Glomerular visceral epithelial cell (primary cell): ENCODE measurements at regions not wholly inside any gene's neighbourhood (a gene's known extent, or its start where the extent isn't known, plus 50 kb on each side); places are given as distances from the start of the nearest gene placed in this dataset.
"Not testable (repeated sequence)": the region's sequence is repeated elsewhere in the genome, so short reads cannot be mapped to it uniquely, and the experiment has no call there.

Experiments used
- DNase-seq: peaks from one replicate; pipeline ENCODE4 v3.0.0-alpha.2; 2016; ENCODE audit errors: extremely low spot score

- DNase-seq, result not testable (repeated sequence)
Measured at GRCh38 chr4:23408913-23409312, 480.9 kb downstream of the PPARGC1A start.

DNA sequence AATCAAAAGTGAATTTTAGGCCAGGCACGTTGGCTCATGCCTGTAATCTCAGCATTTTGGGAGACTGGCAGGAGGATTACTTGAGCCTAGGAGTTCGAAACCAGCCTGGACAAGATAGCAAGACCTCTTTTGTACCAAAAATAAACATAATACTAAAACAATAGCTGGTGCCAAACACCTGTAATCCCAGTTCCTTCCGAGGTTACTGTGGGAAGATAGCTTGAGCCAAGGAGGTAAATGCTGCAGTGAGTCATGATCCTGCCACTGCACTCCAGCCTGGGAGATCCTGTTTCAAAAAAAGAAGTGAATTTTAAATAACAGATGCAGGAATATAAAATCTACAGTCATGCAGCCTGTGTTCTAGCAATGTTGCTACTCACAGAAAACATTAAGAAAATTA lies 488.3 kb downstream of the PPARGC1A start:
- DNase-seq, result peak; percentile 18

DNA sequence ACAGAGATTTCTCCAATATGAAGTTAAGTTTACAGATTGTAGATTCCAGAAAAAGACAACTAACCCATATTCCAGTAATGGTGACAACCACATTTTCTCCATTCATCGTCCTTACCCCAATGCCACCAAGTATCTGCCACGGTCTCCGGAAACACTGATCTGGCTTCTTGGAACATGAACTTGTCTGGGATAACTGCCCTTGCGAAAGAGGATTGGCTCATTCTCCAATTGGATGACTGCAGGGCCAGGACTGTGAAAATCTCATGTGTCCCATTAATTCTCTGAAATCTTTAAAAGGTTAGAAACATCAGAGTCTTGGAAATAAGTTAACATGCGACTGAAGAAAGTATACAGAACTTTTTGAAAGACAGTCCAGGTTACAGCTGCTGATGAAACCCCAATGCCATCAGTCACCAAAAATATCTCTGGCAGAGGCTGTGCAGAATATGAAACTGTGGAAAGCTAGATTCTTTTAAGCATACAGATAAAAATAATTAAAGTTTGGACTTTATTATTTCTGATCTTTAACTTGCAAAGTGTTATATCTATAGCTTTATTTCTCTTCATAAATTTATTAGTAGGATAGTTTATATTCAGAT lies 496.9 kb downstream of the PPARGC1A start:
- DNase-seq, result no peak

GRCh38 chr4:23390246-23390645 lies 499.6 kb downstream of the PPARGC1A start:
- DNase-seq, result no peak

- DNase-seq, result no peak
Measured at GRCh38 chr4:23388699-23389395, 501.0 kb downstream of the PPARGC1A start.

GRCh38 chr4:23388255-23388654 lies 501.6 kb downstream of the PPARGC1A start:
- no peak for DNase-seq

- peak; percentile 31 for DNase-seq
Measured at GRCh38 chr4:23384741-23385140, 505.1 kb downstream of the PPARGC1A start.

GRCh38 chr4:23382879-23383278 lies 507.0 kb downstream of the PPARGC1A start:
- DNase-seq, result no peak

DNA sequence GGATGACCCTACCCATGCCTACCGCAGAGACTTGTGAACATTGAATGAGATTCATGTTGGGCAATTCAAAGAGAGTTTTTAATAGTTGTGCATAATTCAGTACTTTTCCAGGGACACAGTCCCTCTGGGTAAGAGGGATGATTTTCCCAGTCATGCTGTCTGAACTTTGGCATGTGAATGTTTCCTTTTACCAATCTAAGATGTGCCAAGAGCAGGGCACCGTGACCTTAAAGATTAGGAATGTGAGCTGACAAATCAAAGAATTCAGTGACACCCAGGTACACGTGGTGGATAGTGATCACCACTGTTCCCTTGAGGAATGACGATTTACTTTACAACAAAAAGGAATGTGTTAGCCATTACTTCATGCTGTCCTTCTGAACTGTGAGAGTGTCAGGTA lies 515.6 kb downstream of the PPARGC1A start:
- peak; percentile 69 for DNase-seq

- DNase-seq, result peak; percentile 87
Measured at GRCh38 chr4:23373261-23373660, 516.6 kb downstream of the PPARGC1A start.

GRCh38 chr4:23371533-23371932 lies 518.3 kb downstream of the PPARGC1A start:
- DNase-seq, result no peak

- no peak for DNase-seq
Measured at GRCh38 chr4:23369331-23369730, 520.5 kb downstream of the PPARGC1A start.

DNA sequence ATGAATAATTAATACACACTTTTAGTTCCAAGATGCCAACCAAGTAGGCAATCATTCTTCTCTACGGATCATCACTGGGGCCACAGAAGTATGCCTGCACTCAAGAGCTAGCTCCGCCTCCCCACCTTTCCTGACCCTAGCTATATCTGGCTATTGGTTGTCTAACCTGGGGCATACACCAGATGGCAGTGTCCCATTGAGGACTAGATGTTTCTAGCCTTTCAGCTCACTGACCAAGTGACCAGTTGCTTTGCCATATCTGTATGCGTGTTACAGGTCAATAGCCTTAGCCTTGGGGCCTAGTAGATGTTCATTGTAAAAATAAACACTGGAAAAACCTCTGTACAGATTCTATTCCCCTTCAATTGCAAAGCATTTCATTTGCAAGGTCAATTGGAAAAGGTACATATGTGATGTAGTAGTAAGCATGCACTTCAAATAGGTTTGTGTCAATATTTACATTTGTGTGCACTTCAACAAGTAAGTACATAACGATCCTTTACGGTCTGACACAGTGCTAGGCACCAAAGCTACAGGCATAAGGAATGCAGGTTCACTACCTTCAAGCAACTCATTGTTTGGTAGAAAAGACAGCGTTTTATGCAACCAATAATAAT lies 521.7 kb downstream of the PPARGC1A start:
- peak; percentile 8 for DNase-seq

- DNase-seq, result no peak
Measured at GRCh38 chr4:23366557-23366906, 523.3 kb downstream of the PPARGC1A start.

DNA sequence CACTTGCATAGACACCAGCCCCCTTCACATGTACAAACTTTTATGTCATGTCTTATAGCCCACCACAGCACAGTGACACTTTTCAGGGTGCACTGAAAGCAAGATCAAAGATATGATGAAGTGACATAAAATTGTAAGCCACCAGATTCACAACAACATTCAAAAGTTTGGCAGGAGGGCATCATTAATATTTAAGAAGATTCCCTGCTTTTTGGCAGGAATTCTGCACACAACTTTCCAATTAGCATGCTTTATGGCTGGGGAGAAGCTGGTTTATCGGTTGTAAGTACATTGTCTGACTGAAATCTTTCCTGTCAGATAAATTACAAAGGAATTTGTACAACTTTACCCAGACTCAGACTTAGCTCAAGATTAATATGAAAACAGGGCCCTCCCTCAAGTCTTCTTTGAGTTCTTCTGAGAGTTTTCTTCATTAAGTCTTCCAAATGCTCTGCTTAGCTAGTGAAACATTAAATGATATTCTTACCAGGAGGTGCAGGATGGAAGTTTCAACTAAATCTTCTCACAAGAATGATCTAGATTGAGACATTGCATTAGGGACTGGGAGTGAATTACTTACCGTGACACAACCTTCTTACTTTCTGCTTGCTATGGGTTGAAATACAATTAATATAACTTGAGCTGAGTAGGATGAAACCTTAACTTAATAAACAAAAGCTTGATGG lies 523.8 kb downstream of the PPARGC1A start:
- DNase-seq, result no peak

DNA sequence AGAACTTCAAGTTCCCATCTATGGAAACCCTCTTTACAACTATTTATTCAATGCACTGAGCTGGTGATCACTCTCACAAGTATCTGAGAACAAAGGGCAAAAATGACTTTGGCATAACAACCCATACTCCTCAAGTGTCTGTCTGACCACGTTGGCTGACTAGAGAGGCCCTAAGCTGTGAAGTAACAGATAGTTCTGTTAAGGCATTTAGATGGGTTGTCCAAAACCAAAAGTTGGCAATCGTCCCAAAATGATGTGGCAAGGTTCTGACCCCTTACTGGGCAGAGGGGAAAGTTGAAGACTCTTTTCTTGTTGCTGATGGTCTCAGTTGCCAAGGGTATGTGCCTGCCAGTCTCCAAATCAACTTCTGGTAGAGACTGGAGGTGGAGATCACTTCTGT lies 524.8 kb downstream of the PPARGC1A start:
- DNase-seq, result no peak

- DNase-seq, result no peak
Measured at GRCh38 chr4:23364167-23364566, 525.7 kb downstream of the PPARGC1A start.

GRCh38 chr4:23361453-23361852 lies 528.4 kb downstream of the PPARGC1A start:
- DNase-seq, result no peak

GRCh38 chr4:23360718-23361117 lies 529.1 kb downstream of the PPARGC1A start:
- no peak for DNase-seq

DNA sequence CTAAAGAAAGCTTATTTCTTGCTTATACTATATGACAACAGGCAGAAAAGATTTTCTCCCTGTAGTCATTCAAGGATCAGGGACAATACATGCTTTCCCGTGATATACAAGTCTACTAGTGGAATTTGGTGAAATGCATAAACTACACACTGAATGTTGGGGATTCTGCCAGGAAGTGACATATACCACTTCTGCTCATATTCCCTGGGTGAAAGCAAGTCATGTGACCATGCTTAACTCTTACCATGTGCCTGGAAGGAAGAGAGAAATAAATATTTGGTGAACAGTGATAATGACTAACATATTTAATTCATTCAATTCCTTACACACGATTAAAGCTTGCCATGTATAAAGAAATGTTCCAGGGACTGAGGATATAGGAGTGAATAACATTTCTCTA lies 534.6 kb downstream of the PPARGC1A start:
- DNase-seq, result no peak

GRCh38 chr4:23353200-23353599 lies 536.6 kb downstream of the PPARGC1A start:
- DNase-seq, result no peak

DNA sequence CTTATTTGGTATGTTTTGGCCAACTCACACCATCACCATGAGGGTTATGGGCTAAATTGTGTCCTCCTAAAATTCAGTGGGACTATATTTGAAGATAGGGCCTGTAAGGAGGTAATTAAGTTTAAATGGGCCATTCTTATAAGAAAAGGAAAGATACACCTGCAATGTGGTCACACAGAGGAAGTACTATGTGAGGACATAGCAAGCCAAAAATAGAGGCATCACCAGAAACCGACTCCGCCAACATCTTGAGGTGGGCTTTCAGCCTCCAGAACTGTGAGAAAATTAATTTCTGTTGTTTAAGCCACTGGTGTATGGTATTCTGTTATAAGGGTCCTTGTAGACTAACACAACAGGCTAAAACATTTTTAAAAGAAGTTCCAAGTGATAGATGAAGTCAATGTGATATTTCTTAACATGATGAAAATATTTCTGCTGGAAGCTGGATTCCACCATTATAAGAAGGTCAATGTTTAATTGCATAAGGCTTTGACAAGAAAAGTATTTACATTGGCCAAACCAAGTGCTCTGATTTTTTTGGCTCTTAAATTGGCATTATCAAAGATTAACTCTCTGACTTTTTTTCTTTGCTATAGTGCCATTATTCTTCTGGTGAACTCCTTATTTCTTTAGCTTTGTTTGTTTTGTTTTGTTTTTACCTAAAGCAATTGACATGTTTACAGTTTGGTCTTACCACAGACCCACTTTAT lies 540.9 kb downstream of the PPARGC1A start:
- no peak for DNase-seq
